ENCODE measurements at regions not wholly inside any gene's neighbourhood (a gene's known extent, or its start where the extent isn't known, plus 50 kb on each side); places are given as distances from the start of the nearest gene placed in this dataset.

DNA sequence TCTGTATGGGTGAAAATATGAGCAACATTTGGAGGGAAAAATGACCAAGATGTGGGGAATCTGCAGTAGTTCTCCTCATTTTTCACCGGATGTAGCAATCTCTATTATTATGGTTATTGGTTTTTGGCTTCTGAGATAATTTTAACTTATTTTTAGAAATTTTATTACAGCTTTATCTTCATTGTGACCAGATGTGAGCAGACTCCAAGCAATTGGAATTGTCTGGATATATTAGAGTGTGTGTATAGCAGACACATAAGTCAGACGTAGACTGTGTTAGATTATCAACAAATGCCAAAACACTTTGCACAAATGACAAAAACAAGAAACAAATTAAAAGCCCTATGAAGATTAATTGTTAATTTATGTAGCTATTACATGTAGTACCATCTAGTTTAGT is 249.1 kb downstream of the DNAJB9 start:
- H3K4me3 ChIP-seq (ENCODE audit: low read depth, poor library complexity, severe bottlenecking), result no peak overlapping the region
- intact Hi-C loops (cut with DNase I; ENCODE audit: low total_unique reads), result no loop called here
- 62 to 64% methylated on average over 2 of the region's 2 CpGs for whole genome bisulfite sequencing, 2 donors
- DNase-seq (ENCODE audit: low spot score in 2 of 2), result no peak
- TF ChIP-seq CTCF (IDR thresholded peaks at IDR 0.05) (no peak), POLR2A (IDR thresholded peaks at IDR 0.05) (no peak)

DNA sequence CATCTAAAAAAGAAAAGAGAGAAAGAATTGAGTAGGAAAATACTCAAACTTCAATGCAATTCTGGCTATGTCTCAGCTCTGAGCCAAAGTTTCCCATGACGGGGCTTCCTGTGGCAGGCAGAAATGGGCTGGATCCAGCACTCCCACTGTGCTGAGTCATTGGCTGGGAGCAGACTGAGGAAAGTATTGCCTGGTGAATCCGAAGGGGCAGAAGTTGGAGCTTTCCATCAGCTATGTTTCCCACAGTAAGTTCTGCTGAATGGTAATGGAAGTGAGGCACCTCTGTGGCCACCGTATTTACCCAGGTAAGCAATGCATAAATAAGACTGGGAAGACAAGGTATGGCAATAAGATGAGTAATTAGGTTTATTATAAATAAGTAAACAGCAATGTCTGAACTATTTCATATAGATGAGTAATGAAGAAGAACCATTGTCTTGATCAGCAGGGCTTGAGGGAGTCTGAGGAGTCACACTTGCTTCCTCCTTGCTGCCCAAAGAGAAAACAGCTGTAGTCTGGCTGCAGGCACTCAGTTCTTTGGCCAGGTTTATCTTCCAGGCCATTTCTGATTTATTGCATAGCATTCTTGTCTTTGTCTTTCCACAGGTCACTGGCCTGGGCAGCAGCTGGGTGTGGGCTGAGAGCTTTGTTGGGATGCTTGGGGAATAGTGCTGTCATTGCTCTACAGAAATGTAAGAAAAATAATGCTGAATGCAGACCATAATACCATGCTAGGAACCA is 255.3 kb downstream of the DNAJB9 start:
- no peak overlapping the region for H3K4me3 ChIP-seq (ENCODE audit: low read depth, poor library complexity, severe bottlenecking)
- TF ChIP-seq POLR2A (IDR thresholded peaks at IDR 0.05), result no peak
- no peak for TF ChIP-seq CTCF (IDR thresholded peaks at IDR 0.05)
- intact Hi-C loops (cut with DNase I; ENCODE audit: low total_unique reads), result no loop called here
- 56 to 58% methylated on average over 3 of the region's 3 CpGs for WGBS, 2 donors
- DNase-seq (ENCODE audit: low spot score in 2 of 2), result no peak

- intact Hi-C loops (cut with DNase I; ENCODE audit: low total_unique reads), result no loop called here
- 62 to 81% methylated on average over 2 of the region's 2 CpGs for WGBS, 2 donors
- no peak overlapping the region for H3K4me3 ChIP-seq (ENCODE audit: low read depth, poor library complexity, severe bottlenecking)
- no peak for DNase-seq (ENCODE audit: low spot score in 2 of 2)
- TF ChIP-seq POLR2A (IDR thresholded peaks at IDR 0.05), result no peak
- TF ChIP-seq CTCF (IDR thresholded peaks at IDR 0.05), result no peak
Observed at GRCh38 chr7:108825581-108825909, 255.9 kb downstream of the DNAJB9 start.

DNA sequence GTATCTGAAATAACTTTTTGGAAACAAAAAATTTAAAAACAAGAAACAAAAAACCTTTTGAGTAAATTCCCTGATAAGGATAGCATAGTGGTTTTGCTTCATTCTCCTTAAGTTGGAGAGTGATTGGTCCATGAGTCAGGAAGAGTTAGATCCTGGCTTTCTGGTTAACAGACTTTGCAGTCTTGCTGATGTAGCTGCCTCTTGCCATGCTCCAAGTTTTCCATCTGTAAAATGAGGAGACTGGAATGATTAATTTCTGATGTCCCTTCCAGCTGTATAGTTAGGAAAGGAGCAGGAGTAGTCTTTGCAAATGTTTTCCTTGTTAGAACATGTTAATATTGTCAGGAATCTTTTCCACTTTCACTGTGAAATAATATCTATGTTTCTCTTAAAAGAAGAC is 266.6 kb downstream of the DNAJB9 start:
- intact Hi-C loops (cut with DNase I; ENCODE audit: low total_unique reads), result no loop called here
- H3K4me3 ChIP-seq (ENCODE audit: low read depth, poor library complexity, severe bottlenecking), result no peak overlapping the region
- no peak for DNase-seq (ENCODE audit: low spot score in 2 of 2)
- TF ChIP-seq CTCF (IDR thresholded peaks at IDR 0.05) (no peak), POLR2A (IDR thresholded peaks at IDR 0.05) (no peak)

DNA sequence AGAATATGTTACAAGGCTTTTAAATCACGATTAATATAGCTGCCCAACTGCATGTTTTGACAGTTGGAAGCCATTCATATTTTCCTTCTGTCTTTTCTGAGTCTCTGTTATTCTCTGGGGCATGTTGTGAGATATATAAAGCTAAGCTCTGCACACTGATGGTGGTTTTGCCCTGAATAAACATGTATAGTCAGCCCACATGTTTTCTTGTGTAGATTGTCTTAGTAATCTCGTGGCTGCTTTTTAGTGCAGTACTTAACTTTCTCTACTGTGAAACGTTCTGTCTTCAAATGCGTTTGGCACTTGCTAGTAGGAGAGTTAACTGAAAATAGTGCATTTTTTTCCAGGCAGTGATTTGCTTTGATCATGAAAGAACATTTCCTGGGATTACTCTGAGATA is 268.5 kb downstream of the DNAJB9 start:
- 21 to 27% methylated on average over 4 of the region's 4 CpGs for WGBS, 2 donors
- no peak overlapping the region for H3K4me3 ChIP-seq (ENCODE audit: low read depth, poor library complexity, severe bottlenecking)
- TF ChIP-seq CTCF (IDR thresholded peaks at IDR 0.05), result no peak
- TF ChIP-seq POLR2A (IDR thresholded peaks at IDR 0.05), result no peak
- no peak for DNase-seq (ENCODE audit: low spot score in 2 of 2)
- intact Hi-C loops (cut with DNase I; ENCODE audit: low total_unique reads), result no loop called here

GRCh38 chr7:108839076-108839475 is 269.4 kb downstream of the DNAJB9 start:
- WGBS, 2 donors, result 25 to 26% methylated on average over 3 of the region's 3 CpGs
- no peak for DNase-seq (ENCODE audit: low spot score in 2 of 2)
- intact Hi-C loops (cut with DNase I; ENCODE audit: low total_unique reads), result no loop called here
- H3K4me3 ChIP-seq (ENCODE audit: low read depth, poor library complexity, severe bottlenecking), result no peak overlapping the region
- TF ChIP-seq CTCF (IDR thresholded peaks at IDR 0.05), result no peak
- no peak for TF ChIP-seq POLR2A (IDR thresholded peaks at IDR 0.05)

All from lower leg skin (tissue), 4 donors.